Left forelimb (tissue), 1 donor: ENCODE measurements at regions not wholly inside any gene's neighbourhood (a gene's known extent, or its start where the extent isn't known, plus 50 kb on each side); places are given as distances from the start of the nearest gene placed in this dataset.
"Not testable (repeated sequence)": the region's sequence is repeated elsewhere in the genome, so short reads cannot be mapped to it uniquely, and the experiment has no call there.

Experiments used
- DNase-seq: peaks from one replicate; pipeline ENCODE4 v3.0.0-alpha.2; 2018; ENCODE audit warnings: low spot score

- no peak for DNase-seq
Measured at GRCh38 chr7:115558161-115558560, 472.4 kb downstream of the TFEC start.

DNA sequence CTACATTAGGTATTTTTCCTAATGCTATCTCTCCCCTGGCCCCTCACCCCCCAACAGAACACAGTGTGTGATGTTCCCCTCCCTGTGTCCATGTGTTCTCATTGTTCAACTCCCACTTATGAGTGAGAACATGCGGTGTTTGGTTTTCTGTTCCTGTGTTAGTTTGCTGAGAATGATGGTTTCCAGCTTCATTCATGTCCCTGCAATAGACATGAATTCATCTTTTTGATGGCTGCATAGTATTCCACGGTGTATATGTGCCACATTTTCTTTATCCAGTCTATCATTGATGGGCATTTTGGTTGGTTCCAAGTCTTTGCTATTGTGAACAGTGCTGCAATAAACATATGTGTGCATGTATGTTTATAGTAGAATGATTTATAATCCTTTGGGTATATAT lies 473.3 kb downstream of the TFEC start:
- not testable (repeated sequence) for DNase-seq

DNA sequence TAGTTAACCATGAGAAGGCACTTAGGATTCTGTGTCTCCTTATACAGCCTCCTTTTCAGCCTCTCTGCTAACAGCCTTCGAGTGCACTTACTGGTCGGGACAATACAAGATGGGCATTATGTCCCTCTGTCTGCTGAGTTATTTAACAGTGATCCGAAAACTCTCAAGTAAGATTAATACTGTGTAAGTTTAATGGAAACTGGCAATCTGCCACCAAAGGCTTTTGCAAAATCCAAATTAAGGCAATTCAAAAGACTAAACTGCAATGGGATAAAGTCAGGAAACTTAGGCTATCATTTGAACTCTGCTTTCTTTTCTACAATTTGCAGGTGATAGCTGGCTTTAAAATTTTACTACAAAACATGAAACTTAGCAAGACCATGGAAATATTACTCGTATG lies 477.8 kb downstream of the TFEC start:
- no peak for DNase-seq

DNA sequence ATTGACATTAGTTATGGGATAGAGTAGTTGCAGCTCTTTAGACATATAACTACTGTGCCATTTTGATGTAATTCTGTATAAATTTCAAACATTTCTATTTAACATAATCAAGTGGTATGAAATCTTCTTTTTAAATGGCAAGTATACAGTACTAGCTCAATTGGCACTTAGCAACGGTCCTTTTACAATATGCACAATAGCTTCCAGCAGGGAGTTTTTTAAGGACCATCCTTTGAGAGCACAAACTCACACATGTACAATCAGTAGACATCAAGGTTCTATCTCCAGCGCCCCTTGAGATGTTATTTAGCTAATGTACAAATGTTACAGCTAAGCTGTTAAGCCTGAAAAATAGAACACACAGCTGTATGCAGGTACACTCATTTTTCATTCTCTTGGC lies 480.7 kb downstream of the TFEC start:
- no peak for DNase-seq

DNA sequence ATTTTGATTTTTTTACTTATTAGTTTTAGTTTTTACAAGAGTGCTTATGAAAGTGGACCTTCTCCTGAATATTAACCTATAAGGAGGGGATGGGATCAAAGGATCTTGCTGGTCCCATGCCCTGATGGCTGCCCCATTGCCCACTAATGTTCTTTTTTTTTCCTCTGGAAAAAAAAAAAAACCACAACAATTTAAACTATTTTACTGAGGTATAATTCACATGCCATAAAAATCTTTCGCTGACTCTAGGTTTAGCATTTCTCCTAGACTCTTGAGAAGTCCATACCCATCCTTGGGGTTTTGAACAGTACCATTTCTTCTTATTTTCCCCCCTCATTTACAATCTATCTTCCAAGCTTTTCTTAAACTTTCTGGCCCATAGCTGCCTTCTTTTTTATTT lies 481.8 kb downstream of the TFEC start:
- no peak for DNase-seq

DNA sequence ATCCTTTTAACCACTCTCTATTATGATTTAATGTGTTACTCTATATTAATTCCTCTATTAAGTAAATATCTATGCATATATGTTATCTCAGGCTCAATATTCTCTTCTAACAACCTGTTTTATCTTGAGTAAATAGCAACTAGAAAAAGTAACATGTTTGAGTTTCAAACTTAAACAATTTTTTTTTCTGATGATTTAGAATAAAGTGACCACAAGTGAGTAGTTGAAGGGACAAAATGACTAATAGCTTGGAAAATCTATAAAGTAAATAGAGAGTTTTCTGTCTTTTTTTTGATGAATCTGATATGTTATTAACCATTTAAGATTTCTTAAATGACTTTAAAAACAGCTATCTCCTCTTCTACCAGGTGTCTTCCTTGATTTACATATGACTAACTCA lies 483.8 kb downstream of the TFEC start:
- no peak for DNase-seq

DNA sequence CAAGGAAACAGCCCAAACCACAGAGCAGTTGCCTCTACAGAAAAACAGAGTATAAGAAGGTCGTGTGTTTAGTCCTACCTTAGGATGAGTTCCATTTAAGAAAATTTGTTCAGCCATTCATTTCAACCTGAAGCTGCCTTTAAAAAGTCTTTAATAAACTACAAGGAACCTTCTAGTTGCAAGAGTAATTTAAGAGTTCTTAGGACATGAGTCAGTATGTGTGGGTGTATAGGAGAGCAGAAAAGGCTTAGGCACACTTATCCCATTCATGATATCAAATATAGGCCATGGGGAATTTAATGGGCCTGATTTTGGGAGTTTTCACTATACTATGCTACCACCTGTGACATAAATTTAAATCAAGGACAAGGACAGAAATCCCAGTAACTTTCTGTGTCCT lies 496.8 kb downstream of the TFEC start:
- no peak for DNase-seq

GRCh38 chr7:115526278-115526677 lies 504.3 kb downstream of the TFEC start:
- no peak for DNase-seq

GRCh38 chr7:115522174-115522573 lies 508.4 kb downstream of the TFEC start:
- DNase-seq = no peak

- no peak for DNase-seq
Measured at GRCh38 chr7:115516341-115516740, 514.2 kb downstream of the TFEC start.

- DNase-seq = no peak
Measured at GRCh38 chr7:115511330-115511729, 519.2 kb downstream of the TFEC start.

GRCh38 chr7:115505136-115505535 lies 525.4 kb downstream of the TFEC start:
- no peak for DNase-seq

DNA sequence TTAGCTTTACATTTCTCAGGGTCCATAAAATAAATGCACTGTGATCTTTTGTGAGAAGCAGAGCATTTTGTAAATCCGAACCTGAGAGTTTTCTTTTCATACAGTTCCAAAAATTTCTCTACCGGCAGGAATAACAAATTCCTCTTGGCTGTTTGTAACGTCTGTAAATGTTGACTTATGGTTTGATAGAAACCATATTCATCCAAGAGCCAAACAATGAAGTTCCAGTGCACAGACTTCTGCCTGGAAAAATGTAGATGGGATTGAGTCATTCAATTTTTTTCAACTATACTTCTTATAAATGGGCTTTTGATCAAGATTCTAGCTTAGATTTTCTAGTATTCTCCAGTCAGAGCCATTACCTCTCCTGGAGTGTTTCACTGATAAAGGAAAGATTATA lies 530.6 kb downstream of the TFEC start:
- DNase-seq = no peak

DNA sequence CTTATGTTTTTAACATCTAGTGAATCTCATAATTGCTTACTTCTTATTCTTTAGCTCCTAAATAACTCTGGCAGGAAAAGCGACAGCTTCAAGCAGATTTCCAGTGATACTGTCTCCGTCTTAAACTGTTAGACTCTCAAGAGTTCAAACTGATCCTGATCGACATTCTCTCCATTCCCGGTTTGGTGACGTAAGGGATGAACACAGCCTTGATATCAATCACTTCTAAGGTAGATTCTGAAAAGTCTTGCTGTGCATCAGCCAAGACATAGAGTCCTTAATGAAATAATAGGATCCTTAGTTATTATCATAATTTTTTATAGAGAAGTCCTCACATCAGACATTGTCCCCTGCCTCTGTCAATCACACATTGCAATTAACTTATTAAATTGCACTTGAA lies 534.6 kb downstream of the TFEC start:
- DNase-seq = no peak

GRCh38 chr7:115494529-115495147 lies 535.9 kb downstream of the TFEC start:
- DNase-seq = no peak

DNA sequence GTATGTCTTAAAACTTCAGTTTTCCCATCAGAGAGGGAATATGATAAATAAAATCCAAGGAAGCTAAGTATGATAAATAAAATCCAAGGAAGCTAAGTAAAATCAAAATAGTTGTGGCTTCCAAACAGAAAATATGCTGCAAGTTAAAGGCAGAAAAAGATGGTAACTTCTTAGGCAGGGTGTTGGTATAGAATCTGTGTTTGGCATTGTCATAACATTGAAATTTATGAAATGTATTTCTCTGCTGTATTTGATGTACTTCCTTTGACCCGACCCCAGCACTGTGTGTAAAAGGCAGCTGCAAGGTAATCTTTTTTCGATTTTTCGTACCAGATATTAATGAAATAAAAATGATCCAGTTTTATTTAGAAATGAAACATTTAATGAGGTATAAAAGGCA lies 537.2 kb downstream of the TFEC start:
- DNase-seq = no peak

DNA sequence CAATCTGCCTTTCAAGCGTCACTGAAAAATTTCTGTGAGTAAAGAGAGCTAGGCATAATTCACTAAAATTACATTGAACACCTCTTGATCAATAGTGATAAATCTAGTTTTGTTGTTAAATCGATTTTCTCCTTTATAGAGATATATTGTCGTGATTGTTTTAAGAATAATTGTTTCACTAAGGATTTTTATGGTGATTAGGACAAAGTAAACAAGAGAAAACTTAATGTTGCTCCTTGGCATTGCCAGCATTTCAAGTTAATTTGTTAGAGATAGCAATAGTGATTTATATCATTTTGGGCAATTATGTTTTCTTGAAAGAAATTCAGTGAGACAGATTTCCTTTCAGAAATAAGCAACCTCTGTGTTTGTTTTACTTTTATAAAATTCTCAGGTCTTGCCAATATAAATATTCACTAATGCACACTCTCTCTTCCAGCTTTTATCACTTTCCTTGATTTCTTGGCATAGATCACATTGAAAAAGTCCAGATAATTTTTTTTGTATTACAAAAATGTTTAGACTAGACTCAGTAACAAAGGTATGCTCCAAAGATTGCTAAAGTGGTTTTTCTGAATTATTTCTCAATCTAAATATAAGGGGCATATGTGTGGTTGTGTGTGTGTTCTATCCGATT lies 538.7 kb downstream of the TFEC start:
- no peak for DNase-seq

GRCh38 chr7:115479448-115479847 lies 551.1 kb downstream of the TFEC start:
- DNase-seq = no peak

DNA sequence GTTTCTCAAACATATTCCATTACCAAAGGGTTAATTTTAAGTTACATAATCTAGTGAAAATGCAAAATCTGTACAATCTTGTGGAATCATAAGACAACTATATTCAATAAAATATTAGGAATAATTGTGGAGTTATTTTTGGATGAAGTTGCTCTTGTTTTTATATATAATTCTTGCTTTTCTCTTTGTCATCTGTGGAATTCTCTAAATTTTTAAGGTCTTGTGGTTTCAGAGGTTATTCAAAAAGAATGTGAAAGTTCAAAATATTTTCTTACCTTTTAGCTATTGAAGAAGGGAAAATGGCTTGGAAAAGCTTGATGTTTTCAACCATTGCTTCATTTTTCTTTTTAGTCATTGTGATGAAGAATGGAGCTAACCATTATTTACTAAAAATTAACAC lies 552.1 kb downstream of the TFEC start:
- no peak for DNase-seq

GRCh38 chr7:115477193-115477651 lies 553.3 kb downstream of the TFEC start:
- DNase-seq = peak; percentile 68

GRCh38 chr7:115476671-115477181 lies 553.8 kb downstream of the TFEC start:
- DNase-seq = peak; percentile 63

DNA sequence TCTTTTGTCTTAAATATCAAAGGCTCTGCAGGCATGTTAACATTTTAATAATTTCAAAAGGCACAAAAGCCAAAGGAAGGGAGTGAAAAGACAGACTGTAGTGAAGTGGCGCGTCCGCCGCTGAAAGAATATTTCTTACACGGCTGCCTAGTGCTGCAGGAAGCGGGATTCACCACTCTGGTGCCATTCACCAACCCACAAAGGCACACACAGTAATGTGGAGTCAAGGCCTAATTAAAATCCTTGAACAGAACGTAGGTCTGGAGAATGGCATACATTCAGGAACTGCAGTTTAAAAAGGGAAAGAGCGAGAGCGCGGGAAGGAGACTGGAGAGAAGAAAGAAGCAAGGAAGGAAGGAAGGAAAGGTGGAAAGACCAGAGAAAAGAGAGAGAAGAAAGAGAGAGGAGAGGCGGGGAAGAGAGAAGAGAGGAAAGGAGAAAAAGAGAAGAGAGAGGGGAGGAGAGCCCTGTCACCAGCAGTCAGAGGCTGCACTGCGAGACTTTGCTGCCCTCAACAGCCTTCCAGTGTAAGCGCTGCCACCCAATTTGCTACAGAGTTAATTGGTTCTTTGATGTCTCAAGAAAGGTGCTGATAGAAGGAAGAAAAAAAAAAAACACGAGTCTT lies 554.0 kb downstream of the MDFIC start:
- no peak for DNase-seq

GRCh38 chr7:115475206-115475605 lies 553.3 kb downstream of the MDFIC start:
- DNase-seq = no peak
